ENCODE measurements at regions not wholly inside any gene's neighbourhood (a gene's known extent, or its start where the extent isn't known, plus 50 kb on each side); places are given as distances from the start of the nearest gene placed in this dataset.

DNA sequence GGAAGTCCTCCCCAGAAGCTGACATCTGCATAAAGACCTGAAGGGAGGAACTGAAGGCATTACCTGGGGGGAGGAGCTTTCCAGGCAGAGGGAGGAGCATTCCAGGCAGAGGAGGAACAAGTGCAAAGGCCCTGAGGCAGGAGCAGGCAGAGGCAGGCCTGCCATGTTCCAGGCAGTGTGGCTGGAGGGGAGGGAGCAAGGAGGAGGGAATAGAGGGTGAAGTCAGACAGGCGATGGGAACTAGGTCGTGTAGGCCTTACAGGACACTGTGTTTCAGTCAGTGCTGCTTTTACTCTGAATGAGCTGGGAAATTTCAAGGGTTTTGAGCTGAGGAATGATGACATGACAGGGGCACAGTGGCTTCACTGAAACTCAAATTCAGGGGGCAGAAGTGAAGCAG, 292.7 kb downstream of the BCOR start:
- Mint-ChIP-seq H3K27ac (no peak overlapping the region), H3K4me1 (ENCODE audit: low read depth in 2 of 2) (no peaks in the 10 kb centered on the region), H3K4me3 (no peak overlapping the region), H3K27me3 (no peaks in the 10 kb centered on the region), H3K36me3 (ENCODE audit: insufficient read depth) (no peaks in the 10 kb centered on the region), H3K9me3 (no peaks in the 10 kb centered on the region)
- no peak for ATAC-seq (replicated peaks)
- DNase-seq: no peak

DNA sequence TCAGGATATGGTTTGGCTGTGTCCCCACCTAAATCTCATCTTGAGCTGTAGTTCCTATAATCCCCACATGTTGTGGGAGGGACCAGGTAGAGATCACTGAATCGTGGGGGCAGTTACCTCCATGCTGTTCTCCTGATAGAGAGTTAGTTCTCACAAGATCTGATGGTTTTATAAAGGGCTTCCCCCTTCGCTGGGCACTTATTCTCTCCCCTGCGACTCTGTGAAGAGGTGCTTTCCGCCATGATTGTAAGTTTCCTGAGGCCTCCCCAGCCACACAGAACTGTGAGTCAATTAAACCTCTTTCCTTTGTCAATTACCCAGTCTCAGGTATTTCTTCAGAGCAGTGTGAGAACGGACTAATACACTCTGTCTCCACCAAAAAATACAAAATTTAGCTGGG, 291.9 kb downstream of the BCOR start:
- H3K27me3 Mint-ChIP-seq: no peaks in the 10 kb centered on the region
- ATAC-seq (replicated peaks) (no peak), DNase-seq (no peak)
- no peaks in the 10 kb centered on the region for H3K4me1 Mint-ChIP-seq (ENCODE audit: low read depth in 2 of 2)
- no peaks in the 10 kb centered on the region for H3K9me3 Mint-ChIP-seq
- H3K27ac Mint-ChIP-seq: no peak overlapping the region
- no peaks in the 10 kb centered on the region for H3K36me3 Mint-ChIP-seq (ENCODE audit: insufficient read depth)
- H3K4me3 Mint-ChIP-seq: no peak overlapping the region

DNA sequence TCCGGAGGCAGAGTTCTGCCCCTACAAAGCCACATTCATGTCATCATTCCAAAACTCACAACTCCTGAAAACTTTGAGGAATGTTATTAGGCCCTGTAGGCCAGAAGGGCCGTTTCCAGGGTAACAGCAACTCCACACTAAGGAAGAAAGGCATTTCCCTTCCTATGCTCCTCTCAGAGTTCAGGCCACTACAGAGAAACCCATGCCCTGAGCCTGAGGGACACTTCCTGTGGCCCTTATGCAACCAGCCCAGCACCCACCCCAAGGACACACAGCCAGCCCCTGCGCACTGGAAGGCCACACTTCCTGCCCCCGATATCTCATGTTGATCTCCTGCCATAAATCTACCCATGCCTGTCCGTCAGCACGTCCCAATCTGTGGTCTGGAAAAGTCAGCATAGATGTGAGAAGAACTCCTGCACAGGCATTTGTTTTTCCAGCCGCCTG, 289.3 kb downstream of the BCOR start:
- H3K4me1 Mint-ChIP-seq (ENCODE audit: low read depth in 2 of 2): no peaks in the 10 kb centered on the region
- no peak for ATAC-seq (replicated peaks)
- H3K36me3 Mint-ChIP-seq (ENCODE audit: insufficient read depth): no peaks in the 10 kb centered on the region
- H3K9me3 Mint-ChIP-seq: no peaks in the 10 kb centered on the region
- no peak overlapping the region for H3K27ac Mint-ChIP-seq
- no peak overlapping the region for H3K4me3 Mint-ChIP-seq
- no peaks in the 10 kb centered on the region for H3K27me3 Mint-ChIP-seq
- DNase-seq: no peak

DNA sequence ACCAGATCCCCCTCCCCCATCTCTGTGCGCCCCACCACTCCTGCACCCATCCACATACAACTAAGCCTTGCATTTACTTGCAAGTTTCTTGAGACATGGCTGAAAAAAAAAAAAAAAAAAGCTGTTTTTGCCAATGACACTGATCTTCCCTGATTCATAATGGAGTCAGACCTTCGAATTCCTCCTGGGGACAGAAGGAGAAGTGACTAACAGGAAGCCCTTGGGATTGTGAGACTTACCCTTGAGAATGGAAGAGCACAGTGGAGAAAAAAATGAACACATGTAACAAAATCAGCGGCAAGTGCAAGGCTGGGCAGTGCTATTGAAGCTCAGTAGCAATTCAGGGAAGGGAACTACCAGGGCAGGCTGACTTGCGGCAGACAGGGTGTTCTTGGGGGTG, 288.4 kb downstream of the BCOR start:
- H3K27ac Mint-ChIP-seq: no peak overlapping the region
- H3K4me1 Mint-ChIP-seq (ENCODE audit: low read depth in 2 of 2): peaks cover 0 to under 1% of the 10 kb centered on the region in 2 donors
- ATAC-seq (replicated peaks) (no peak), DNase-seq (no peak)
- H3K4me3 Mint-ChIP-seq: no peak overlapping the region
- no peaks in the 10 kb centered on the region for H3K36me3 Mint-ChIP-seq (ENCODE audit: insufficient read depth)
- no peaks in the 10 kb centered on the region for H3K9me3 Mint-ChIP-seq
- H3K27me3 Mint-ChIP-seq: no peaks in the 10 kb centered on the region

DNA sequence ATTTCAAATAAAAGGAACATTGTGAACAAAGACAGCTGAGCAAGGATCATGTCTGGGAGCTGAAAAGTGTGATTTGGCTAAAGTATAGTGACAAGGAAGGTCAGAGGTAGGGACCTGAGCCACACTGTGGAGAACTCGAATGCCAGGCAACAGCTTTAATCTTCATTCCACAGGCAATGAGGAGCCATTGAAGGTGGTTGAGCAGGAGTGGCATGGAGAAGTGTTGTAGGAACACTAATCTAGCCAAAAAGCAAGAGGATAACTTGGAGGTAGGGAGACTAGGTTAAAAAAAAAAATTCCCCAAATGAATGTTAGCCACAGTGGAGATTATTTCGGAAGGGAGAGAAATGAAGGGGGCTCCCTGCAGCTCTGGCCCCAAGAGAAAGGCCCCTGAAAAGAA, 286.9 kb downstream of the BCOR start:
- DNase-seq (no peak), ATAC-seq (replicated peaks) (no peak)
- H3K36me3 Mint-ChIP-seq (ENCODE audit: insufficient read depth): no peaks in the 10 kb centered on the region
- no peak overlapping the region for H3K4me3 Mint-ChIP-seq
- H3K4me1 Mint-ChIP-seq (ENCODE audit: low read depth in 2 of 2): peaks cover 0 to 1% of the 10 kb centered on the region in 2 donors
- H3K27me3 Mint-ChIP-seq: no peaks in the 10 kb centered on the region
- H3K9me3 Mint-ChIP-seq: no peaks in the 10 kb centered on the region
- H3K27ac Mint-ChIP-seq: no peak overlapping the region

DNA sequence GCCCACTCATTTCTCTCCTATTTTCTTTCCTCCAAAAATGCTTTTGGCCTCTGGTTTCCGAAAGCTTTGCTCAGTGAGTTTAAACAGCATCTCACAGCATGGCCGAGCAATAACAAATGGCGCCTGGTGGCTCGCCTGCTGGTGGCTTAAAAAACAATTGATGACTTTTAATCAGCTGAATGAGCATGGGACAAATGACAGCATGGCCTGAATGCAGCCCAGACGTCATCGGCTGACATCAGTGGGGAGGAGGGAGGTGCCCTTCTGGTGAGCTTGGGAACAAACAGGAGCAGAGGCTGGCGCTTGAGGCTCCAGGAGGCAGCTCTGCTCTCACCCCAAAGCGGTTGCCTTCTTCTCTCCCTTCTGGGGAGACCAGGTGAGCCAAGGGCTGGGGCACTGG, 286.4 kb downstream of the BCOR start:
- H3K9me3 Mint-ChIP-seq: no peaks in the 10 kb centered on the region
- no peak overlapping the region for H3K27ac Mint-ChIP-seq

DNA sequence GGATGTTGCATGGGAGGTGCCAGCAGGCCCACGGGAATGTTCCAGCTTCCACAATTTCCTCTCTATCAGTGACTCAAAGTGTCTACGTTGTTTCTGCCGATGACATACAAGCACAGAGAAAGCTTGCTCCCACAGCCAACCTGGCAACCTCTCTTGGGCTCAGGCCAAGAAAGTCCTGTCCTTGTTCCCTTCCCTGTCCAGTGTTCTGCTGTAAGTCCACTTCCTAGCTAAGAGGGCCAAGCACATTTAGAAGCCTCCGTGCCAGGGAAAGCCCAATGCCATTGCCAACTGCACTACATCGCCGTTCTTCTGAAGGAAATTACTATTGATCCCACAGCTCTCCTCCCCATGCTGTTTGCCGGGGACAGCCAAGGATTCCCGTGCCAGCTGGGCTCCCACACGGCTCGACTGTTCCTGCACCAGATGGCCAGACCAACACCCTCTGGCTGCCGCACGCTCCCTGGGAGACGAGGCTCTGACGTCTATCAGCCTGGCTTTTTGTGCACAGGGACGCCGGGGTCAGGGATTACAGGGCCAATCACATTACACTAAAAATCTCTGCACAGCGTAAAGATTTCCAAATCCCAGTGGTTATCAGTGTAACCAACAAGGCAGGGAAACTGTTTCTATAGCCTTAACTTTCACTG, 284.0 kb downstream of the BCOR start:
- no peak for ATAC-seq (replicated peaks)
- no peak for DNase-seq
- Mint-ChIP-seq H3K9me3 (no peaks in the 10 kb centered on the region), H3K27ac (no peak overlapping the region), H3K4me1 (ENCODE audit: low read depth in 2 of 2) (peaks cover 0 to 4% of the 10 kb centered on the region in 2 donors), H3K36me3 (ENCODE audit: insufficient read depth) (no peaks in the 10 kb centered on the region), H3K4me3 (no peak overlapping the region), H3K27me3 (peaks cover 0 to 11% of the 10 kb centered on the region in 2 donors)

More for the DNA sequence above, 286.4 kb downstream of the BCOR start:
- ATAC-seq (replicated peaks): no peak
- no peak for DNase-seq
- no peaks in the 10 kb centered on the region for H3K36me3 Mint-ChIP-seq (ENCODE audit: insufficient read depth)
- H3K27me3 Mint-ChIP-seq: no peaks in the 10 kb centered on the region
- no peak overlapping the region for H3K4me3 Mint-ChIP-seq
- H3K4me1 Mint-ChIP-seq (ENCODE audit: low read depth in 2 of 2): peaks cover 0 to 1% of the 10 kb centered on the region in 2 donors

DNA sequence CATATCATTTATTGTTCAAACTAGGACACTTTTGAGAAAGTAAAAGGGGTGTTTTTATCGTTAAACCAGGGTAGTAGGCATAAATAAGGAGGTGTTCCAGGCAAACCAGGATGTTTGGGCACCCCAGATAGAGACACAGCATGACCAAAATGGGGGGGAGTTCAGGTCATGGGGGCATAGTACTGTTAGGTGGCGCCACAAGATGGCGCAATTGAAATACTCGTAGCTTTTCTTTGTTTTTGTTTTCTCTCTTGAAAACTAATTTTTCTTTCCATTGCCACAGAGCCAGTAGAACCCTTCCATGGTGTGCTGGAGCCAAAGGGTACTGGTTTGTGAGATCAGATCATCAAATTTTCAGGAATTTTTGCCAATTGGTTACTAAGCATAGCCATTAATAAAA, 283.4 kb downstream of the BCOR start:
- Mint-ChIP-seq H3K4me3 (no peak overlapping the region), H3K27me3 (peaks cover 0 to 13% of the 10 kb centered on the region in 2 donors), H3K9me3 (no peaks in the 10 kb centered on the region), H3K4me1 (ENCODE audit: low read depth in 2 of 2) (peaks cover 0 to 4% of the 10 kb centered on the region in 2 donors), H3K27ac (no peak overlapping the region), H3K36me3 (ENCODE audit: insufficient read depth) (no peaks in the 10 kb centered on the region)
- ATAC-seq (replicated peaks) (peak; percentile 75), DNase-seq (peak; percentile 29 to 55 (median 34))

DNA sequence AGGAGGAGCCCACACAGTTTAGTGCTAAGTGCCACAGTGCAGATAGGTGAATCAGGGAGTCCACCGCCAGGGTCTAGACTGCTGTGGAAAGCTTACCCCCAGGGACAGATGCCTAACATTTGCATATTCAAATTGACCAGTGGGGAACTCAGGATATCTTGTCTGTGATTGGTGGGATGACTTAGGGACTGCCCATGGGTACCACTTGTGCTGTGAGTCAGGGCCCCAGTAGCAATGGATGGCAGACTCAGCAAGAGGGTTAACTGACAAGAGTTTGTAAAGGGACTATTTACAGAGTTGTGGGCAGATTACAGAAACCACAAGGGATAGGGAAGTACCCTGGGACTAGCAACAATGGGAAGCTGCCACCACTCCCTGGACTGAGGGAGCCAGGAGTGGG, 282.1 kb downstream of the BCOR start:
- no peak for ATAC-seq (replicated peaks)
- peaks cover 2% of the 10 kb centered on the region for H3K36me3 Mint-ChIP-seq (ENCODE audit: insufficient read depth)

DNA sequence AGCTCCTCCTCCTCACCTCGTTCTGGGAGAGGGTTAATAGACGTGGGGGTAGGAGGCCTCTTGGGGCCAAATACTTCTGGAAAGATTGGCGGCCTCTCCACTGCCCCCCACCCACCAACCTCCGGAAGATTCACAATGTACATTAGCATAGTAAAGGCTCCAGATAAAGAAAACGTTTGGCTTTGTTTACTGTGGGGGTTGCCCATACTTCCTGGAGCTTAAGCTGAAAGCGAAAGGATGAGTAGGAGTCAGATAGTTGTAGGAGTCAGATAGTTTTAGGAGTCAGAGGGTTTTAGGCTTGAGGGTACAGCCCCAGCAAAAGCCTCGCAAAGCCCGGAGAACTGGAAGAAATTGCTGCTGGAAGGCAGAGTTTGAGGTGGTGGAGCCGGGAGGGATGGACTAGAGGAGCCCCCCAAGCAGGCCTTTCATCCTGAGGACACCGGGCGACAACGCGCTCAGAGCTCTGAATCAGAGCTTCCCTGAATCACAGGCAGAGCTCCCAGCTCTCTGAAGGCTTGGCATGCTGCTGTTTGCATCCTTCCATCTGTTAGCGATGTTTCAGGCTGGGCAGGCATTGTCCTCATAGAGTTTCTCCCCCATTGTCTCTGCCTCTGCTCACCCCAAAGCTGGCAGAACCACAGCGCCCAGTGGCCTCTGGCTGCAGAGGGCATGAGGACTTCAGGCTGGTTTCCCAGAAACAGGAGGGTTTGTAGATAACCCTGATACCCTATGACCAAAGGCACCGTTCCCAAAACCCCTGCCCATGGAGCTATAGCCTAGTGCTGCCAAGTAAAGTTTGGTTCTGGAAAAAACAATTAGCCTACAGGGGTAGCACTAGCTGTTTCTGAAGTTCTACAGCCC, 280.7 kb downstream of the BCOR start:
- H3K27me3 Mint-ChIP-seq: peaks cover 0 to 21% of the 10 kb centered on the region in 2 donors
- peaks cover 0 to 4% of the 10 kb centered on the region in 2 donors for H3K4me1 Mint-ChIP-seq (ENCODE audit: low read depth in 2 of 2)
- DNase-seq (no peak), ATAC-seq (replicated peaks) (no peak)
- no peak overlapping the region for H3K4me3 Mint-ChIP-seq
- H3K27ac Mint-ChIP-seq: no peak overlapping the region
- H3K36me3 Mint-ChIP-seq (ENCODE audit: insufficient read depth): peaks cover 4% of the 10 kb centered on the region
- H3K9me3 Mint-ChIP-seq: no peaks in the 10 kb centered on the region

More for the DNA sequence above, 282.1 kb downstream of the BCOR start:
- H3K4me1 Mint-ChIP-seq (ENCODE audit: low read depth in 2 of 2): peaks cover 0 to 4% of the 10 kb centered on the region in 2 donors
- H3K9me3 Mint-ChIP-seq: no peaks in the 10 kb centered on the region
- H3K27me3 Mint-ChIP-seq: peaks cover 0 to 21% of the 10 kb centered on the region in 2 donors
- H3K27ac Mint-ChIP-seq: no peak overlapping the region
- no peak overlapping the region for H3K4me3 Mint-ChIP-seq
- no peak for DNase-seq

DNA sequence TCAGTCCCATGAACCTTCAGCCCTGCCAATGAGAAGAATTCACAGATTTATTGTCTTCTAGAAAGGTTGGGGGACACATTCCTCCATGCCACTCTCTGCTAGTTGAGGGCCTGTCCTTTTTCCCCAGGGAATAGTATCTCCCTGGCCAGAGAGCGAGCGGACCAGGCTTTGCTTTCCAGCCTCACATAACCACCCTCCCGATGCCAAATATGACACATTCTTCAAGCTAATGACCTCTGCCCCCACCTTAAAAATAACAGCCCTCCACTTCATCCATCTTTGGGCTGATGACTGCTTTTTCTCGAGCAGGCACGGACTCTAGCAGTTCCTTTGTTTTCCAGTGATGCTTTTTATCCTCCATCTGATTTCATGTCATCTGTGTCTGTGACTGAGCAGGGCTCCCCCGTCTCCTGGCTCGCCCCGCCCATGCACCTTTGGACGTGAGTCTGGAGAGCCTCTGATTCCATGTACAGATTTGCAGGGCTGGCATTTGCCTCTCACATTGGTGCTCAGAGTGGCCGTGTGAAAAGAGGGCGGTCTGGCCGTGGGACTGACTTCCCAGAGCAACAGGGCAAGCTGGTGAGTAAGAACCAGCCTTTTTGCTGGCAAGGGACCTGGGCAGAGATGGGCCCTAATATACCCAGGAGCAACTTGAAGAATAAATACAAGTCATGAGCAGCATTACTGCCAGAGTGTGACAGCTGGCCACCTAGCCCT, 279.8 kb downstream of the BCOR start:
- H3K27me3 Mint-ChIP-seq: peaks cover 0 to 21% of the 10 kb centered on the region in 2 donors
- peak overlapping the region in 1 of 2 donors; percentile 33 for H3K4me3 Mint-ChIP-seq
- ATAC-seq (replicated peaks) (no peak), DNase-seq (no peak)
- no peaks in the 10 kb centered on the region for H3K9me3 Mint-ChIP-seq
- no peak overlapping the region for H3K27ac Mint-ChIP-seq
- peaks cover 4% of the 10 kb centered on the region for H3K36me3 Mint-ChIP-seq (ENCODE audit: insufficient read depth)
- H3K4me1 Mint-ChIP-seq (ENCODE audit: low read depth in 2 of 2): peaks cover 0 to 4% of the 10 kb centered on the region in 2 donors

DNA sequence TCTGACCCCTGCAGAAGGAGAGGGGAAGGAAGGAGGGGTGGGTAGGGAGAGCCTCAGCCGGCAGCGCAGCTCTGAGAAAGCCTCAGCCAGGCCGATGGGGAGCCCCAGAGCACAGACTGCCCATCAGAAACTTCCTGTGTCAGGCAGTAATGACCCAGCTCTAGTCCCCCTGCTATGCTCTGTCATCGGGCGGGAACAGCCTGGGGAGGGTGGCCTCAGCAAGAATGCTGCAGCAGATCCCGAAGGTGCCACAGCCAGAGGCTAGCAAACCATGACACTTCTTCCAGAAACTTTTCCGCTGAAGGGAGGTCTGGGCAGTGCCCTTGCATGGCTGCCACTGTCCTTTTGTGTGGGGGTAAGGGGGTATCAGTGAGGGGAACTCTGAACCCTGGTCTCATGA, 279.0 kb downstream of the BCOR start:
- Mint-ChIP-seq H3K4me1 (ENCODE audit: low read depth in 2 of 2) (peaks cover 1 to 5% of the 10 kb centered on the region in 2 donors), H3K27me3 (peaks cover 0 to 21% of the 10 kb centered on the region in 2 donors), H3K27ac (no peak overlapping the region), H3K36me3 (ENCODE audit: insufficient read depth) (peaks cover 4% of the 10 kb centered on the region), H3K9me3 (no peaks in the 10 kb centered on the region), H3K4me3 (no peak overlapping the region)
- ATAC-seq (replicated peaks): no peak
- no peak for DNase-seq
